Progenitor cell of endocrine pancreas (in vitro differentiated cells): ENCODE measurements at regions not wholly inside any gene's neighbourhood (a gene's known extent, or its start where the extent isn't known, plus 50 kb on each side); places are given as distances from the start of the nearest gene placed in this dataset.

Experiments used
- DNase-seq: peaks from one replicate; pipeline ENCODE4 v3.0.0; 2021; ENCODE audit warnings: low spot score; ENCODE audit not compliant: unreplicated experiment
- H3K27ac Mint-ChIP-seq: 2 replicates; pipeline ENCODE4 v1.8.0; 2021; ENCODE audit warnings: mild to moderate bottlenecking, moderate library complexity, mixed read lengths
- H3K27me3 Mint-ChIP-seq: 2 replicates; pipeline ENCODE4 v1.8.0; 2021; ENCODE audit warnings: mixed read lengths
- H3K36me3 Mint-ChIP-seq: 2 replicates; pipeline ENCODE4 v1.8.0; 2022; ENCODE audit warnings: mixed read lengths; ENCODE audit not compliant: insufficient read depth
- H3K4me1 Mint-ChIP-seq: 2 replicates; pipeline ENCODE4 v1.8.0; 2021; ENCODE audit warnings: low read depth, mixed read lengths
- H3K4me3 Mint-ChIP-seq: 2 replicates; pipeline ENCODE4 v1.8.0; 2021; ENCODE audit warnings: low read depth, mild to moderate bottlenecking, moderate library complexity, mixed read lengths
- H3K9me3 Mint-ChIP-seq: 2 replicates; pipeline ENCODE4 v1.8.0; 2021; ENCODE audit warnings: low read depth, mixed read lengths
- CTCF ChIP-seq: fragments of 200-600 bp; sonication (generic); IDR thresholded peaks from one replicate; pipeline ENCODE4 v1.5.0; 2021; ENCODE audit warnings: antibody characterized with exemption, mild to moderate bottlenecking; ENCODE audit not compliant: unreplicated experiment

GRCh38 chr5:113824307-113824706 lies 310.8 kb downstream of the YTHDC2 start:
- Mint-ChIP-seq H3K4me3 (no peak overlapping the region), H3K9me3 (peaks cover 7% of the 10 kb centered on the region), H3K27me3 (no peaks in the 10 kb centered on the region)

GRCh38 chr5:113825176-113825575 lies 311.7 kb downstream of the YTHDC2 start:
- peaks cover 7% of the 10 kb centered on the region for H3K9me3 Mint-ChIP-seq
- no peaks in the 10 kb centered on the region for H3K36me3 Mint-ChIP-seq
- no peak for DNase-seq
- H3K4me1 Mint-ChIP-seq: no peaks in the 10 kb centered on the region
- H3K27me3 Mint-ChIP-seq: no peaks in the 10 kb centered on the region
- no peak overlapping the region for H3K27ac Mint-ChIP-seq
- H3K4me3 Mint-ChIP-seq: no peak overlapping the region
- TF ChIP-seq CTCF: no peak

More at GRCh38 chr5:113824307-113824706, 310.8 kb downstream of the YTHDC2 start:
- Mint-ChIP-seq H3K27ac (no peak overlapping the region), H3K36me3 (no peaks in the 10 kb centered on the region), H3K4me1 (no peaks in the 10 kb centered on the region)
- DNase-seq: no peak
- peak; percentile 35 for TF ChIP-seq CTCF

GRCh38 chr5:113846941-113847340 lies 333.4 kb downstream of the YTHDC2 start:
- Mint-ChIP-seq H3K27ac (peak overlapping the region; percentile 21), H3K4me1 (peaks cover 13% of the 10 kb centered on the region)
- DNase-seq: no peak

GRCh38 chr5:113864437-113864836 lies 350.9 kb downstream of the YTHDC2 start:
- Mint-ChIP-seq H3K4me3 (no peak overlapping the region), H3K4me1 (no peaks in the 10 kb centered on the region), H3K9me3 (no peaks in the 10 kb centered on the region), H3K36me3 (no peaks in the 10 kb centered on the region), H3K27me3 (peaks cover 3% of the 10 kb centered on the region), H3K27ac (no peak overlapping the region)
- no peak for TF ChIP-seq CTCF
- DNase-seq: no peak

More at GRCh38 chr5:113846941-113847340, 333.4 kb downstream of the YTHDC2 start:
- no peak for TF ChIP-seq CTCF
- no peaks in the 10 kb centered on the region for H3K27me3 Mint-ChIP-seq
- H3K4me3 Mint-ChIP-seq: peak overlapping the region; percentile 17
- no peaks in the 10 kb centered on the region for H3K9me3 Mint-ChIP-seq
- no peaks in the 10 kb centered on the region for H3K36me3 Mint-ChIP-seq

- Mint-ChIP-seq H3K9me3 (no peaks in the 10 kb centered on the region), H3K36me3 (no peaks in the 10 kb centered on the region), H3K4me1 (no peaks in the 10 kb centered on the region), H3K27ac (no peak overlapping the region), H3K4me3 (no peak overlapping the region), H3K27me3 (peaks cover 16% of the 10 kb centered on the region)
- no peak for DNase-seq
- TF ChIP-seq CTCF: no peak
Observed at GRCh38 chr5:113866763-113867162, 353.3 kb downstream of the YTHDC2 start.
